RPMI8226 (cell line): ENCODE measurements at regions not wholly inside any gene's neighbourhood (a gene's known extent, or its start where the extent isn't known, plus 50 kb on each side); places are given as distances from the start of the nearest gene placed in this dataset.

ENCODE experiments used
- DNase-seq: peaks from one replicate; pipeline ENCODE4 v3.0.0-alpha.2; 2015

GRCh38 chr1:96998466-96998865 is 276.9 kb downstream of the PTBP2 start:
- no peak for DNase-seq

GRCh38 chr1:96999191-96999590 is 277.6 kb downstream of the PTBP2 start:
- no peak for DNase-seq

GRCh38 chr1:97004054-97004453 is 282.5 kb downstream of the PTBP2 start:
- no peak for DNase-seq

GRCh38 chr1:97004743-97005142 is 283.2 kb downstream of the PTBP2 start:
- no peak for DNase-seq

- DNase-seq = no peak
Measured at GRCh38 chr1:97006044-97006661, 284.6 kb downstream of the PTBP2 start.

GRCh38 chr1:97007840-97008604 is 286.4 kb downstream of the PTBP2 start:
- DNase-seq = no peak

GRCh38 chr1:97010566-97011264 is 289.1 kb downstream of the PTBP2 start:
- DNase-seq = no peak

- no peak for DNase-seq
Measured at GRCh38 chr1:97013136-97013535, 291.6 kb downstream of the PTBP2 start.

- no peak for DNase-seq
Measured at GRCh38 chr1:97013941-97014340, 292.4 kb downstream of the PTBP2 start.

GRCh38 chr1:97014426-97014825 is 292.8 kb downstream of the PTBP2 start:
- DNase-seq = no peak

GRCh38 chr1:97017895-97018294 is 296.3 kb downstream of the PTBP2 start:
- no peak for DNase-seq
